ENCODE measurements at regions not wholly inside any gene's neighbourhood (a gene's known extent, or its start where the extent isn't known, plus 50 kb on each side); places are given as distances from the start of the nearest gene placed in this dataset.
"Not testable (repeated sequence)": the region's sequence is repeated elsewhere in the genome, so short reads cannot be mapped to it uniquely, and the experiment has no call there.

DNA sequence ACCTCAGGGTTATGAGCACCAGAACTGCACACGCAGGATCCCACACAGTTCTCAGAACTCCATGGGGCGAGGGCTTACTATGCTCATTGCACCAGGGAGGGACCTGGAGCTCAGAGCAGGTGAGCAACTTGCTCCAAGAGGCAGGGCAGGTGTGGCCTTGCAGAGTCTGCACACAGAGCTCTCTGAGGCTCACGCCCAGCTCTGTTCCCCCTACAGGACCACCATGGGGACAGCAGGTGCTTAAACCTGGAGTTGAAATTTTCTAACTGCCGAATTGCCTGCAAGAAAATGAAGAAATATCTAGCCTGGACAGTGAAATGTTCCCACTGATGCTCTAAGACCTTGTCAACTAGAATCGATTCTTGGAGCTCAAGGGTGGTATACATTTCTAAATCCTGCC is 49.9 kb upstream of the MSMB start:
- not testable (repeated sequence) for DNase-seq (ENCODE audit: low read depth)

DNA sequence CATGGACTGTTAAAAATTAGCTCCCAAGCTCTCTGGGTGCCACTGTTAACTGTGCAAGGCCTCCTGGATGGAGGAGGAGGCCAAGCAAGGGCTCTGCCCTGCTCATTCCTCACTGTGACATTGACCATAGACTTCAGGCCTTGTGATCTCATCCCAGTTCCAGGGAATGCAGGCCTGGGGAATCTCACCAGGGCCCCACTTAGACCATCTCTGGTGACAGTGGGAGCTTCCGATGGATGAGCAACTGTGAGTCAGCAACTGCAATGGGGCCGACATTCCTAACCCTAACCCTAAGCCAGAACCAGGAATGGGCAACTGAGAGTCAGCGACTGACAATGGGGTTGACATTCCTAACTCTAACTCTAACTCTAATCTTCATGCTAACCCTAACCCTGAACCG is 50.4 kb upstream of the MSMB start:
- peak; percentile 11 for DNase-seq (ENCODE audit: low read depth)

DNA sequence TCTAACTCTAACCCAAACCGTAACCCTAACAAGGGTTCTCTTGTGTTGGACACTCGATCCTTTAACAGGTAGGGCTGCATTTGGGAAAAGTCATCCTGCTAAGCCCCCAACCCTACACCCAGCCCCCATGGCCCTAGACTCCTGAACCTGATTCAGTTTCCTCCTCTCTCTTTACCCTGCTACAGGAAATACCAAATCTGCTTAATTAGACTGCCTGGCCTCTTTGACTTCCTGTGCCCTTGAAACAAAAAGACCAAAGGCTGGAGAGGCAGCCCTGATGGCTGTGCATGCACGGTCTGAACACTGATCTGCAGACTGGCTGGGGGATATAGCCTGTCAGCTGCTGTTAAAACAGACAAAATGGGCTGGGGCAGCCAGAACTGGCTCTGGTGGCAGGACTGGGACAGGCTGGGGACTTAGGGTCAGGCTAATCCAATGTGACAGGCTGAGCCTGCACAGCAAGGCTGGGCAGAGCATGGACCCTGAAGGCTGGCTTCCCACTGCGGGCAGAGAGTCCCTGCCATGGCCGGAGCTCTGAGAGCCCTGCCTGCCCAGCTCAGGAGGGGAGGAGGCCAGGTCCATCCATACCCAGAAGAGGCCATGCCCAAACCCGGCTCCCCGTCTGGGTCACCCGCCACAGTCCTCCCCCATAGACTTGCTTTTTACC is 51.0 kb upstream of the MSMB start:
- DNase-seq (ENCODE audit: low read depth): no peak

DNA sequence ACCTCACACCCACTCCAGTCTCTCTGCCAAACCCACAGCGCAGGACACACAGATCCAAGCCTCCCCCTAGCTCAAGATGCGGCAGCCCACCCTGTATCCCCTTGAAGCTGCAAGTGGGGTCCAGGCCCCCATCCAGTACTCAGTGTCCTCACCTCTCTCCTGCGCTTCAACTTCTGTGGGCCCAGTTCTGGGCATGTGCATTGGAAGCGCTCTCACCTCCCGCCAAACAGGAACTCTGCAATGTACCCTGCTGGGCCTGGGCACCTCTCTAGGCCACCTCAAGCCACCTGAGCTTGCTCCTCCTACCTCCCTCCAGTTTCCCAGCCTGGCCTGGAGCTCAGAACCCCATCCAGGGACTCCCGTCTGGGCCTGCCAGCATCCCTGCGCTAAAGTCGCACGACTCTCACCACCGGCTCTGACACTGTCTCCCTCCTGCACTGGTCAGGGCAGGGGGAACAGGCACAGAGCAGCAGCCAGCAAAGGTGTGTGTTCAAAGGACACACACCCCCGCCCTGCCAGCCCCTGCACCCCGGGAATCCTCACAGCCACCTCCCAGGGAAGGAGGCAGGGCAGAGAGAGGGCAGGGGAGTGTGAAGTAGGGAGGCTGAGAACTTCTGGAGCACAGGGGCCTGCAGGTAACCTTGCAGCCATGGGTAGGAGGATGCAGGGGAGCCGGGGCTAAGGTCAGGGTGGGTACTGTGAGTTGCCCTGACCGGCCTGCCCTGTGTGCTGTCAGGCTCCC is 51.7 kb upstream of the MSMB start:
- DNase-seq (ENCODE audit: low read depth): no peak

DNA sequence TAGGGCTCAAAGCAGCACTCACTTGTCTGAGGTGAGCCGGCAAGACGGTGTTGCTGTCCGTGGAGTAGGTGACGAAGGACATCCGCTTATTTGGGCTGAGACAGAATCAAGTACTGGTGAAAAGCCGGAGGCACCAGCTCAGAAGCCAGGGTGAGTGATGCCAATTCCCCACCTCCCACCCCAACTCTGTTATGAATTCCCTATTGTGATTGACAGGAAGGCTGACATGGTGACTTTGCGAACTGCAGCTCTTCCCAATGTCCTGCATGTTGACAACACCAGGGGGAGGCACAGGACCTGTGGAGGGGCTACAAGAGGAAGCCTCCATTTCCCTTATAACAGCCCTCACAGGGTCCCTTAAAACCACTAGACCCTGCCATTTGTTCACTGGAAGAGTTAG is 52.3 kb upstream of the MSMB start:
- no peak for DNase-seq (ENCODE audit: low read depth)

DNA sequence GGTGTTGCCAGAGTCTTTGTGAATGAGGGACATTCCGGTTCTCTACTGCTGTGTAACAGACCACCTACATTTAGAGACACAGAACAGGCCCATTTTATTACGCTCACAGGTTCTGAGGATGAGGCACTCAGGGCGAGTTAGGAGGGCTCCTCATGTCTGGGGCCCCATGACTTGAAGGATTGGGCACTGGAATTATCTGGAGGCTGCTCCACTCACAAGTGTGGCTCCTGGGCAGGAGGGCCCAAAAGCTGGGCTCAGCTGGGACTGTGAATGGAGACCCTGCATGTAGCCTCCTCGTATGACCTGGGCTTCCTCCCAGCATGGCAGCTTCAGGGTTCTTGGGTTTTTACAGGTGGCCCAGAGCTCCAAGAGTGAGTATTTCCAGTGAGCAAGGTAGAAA is 52.9 kb upstream of the MSMB start:
- DNase-seq (ENCODE audit: low read depth): not testable (repeated sequence)

DNA sequence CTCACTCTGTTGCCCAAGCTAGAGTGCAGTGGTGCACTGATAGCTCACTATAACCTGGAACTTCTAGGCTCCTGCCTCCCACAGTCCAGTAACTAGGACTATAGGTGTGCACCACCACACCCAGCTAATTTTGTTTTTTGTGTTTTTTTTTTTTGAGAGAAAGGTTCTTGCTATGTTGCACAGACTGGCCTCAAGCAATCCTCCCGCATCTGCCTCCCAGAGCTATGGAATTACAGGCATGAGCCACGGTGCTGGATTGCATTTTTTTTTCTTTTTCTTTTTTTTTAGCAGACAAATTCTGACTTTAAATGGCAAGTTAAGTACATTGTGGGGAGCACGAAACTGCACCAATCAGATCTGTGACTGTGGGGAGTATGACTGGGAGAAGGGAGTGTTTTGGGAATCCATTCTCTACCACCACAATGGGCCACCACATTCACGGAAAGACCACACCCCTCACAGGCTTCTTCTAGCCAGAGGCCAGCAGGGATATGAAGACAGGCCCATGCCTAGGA is 58.1 kb upstream of the MSMB start:
- no peak for DNase-seq (ENCODE audit: low read depth)

DNA sequence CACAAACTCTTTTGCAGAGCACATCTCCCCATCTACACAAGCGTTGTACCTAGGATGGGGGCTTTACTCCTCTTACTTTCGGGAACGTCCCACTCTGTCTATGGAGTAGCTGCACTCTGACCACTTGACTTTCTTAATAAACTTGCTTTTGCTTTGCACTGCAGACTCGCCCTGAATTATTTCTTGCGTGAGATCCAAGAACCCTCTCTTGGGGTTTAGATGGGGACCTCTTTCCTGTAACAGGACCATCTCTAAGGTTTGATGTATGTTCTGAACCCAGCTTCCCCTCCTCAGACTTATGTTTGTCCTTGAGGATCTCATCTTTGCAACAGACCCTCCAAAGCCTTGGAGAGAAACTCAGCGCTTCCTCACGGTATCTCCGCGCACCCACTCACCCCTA is 59.3 kb upstream of the MSMB start:
- DNase-seq (ENCODE audit: low read depth): not testable (repeated sequence)

DNA sequence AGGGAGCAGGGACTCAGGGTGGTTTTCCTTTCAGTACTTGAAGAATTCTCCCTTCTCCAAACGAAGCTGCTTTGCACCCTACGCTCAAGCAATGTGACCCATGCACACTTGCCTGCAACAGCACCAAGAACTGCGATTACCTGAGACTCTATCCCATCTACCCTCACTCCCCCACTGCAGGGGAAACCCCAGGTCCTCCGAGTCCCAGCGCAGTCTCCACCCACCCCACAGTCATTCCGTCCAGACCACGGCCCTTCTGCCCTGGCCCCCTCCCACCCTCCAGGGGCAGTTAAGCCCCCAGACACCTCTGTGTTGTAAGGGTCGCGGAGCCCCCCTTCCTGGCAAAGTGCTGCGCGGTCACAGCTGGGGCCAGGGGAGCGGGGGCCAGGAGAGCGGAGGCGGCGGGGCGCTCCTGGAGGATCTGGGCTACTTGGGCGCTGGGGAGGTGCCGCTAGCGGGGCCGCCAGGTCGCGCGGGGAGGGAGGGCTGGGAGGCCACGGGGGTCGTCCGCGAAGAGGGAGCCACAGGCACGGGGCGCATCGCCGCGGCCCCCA is 59.9 kb upstream of the MSMB start:
- DNase-seq (ENCODE audit: low read depth): not testable (repeated sequence)

DNA sequence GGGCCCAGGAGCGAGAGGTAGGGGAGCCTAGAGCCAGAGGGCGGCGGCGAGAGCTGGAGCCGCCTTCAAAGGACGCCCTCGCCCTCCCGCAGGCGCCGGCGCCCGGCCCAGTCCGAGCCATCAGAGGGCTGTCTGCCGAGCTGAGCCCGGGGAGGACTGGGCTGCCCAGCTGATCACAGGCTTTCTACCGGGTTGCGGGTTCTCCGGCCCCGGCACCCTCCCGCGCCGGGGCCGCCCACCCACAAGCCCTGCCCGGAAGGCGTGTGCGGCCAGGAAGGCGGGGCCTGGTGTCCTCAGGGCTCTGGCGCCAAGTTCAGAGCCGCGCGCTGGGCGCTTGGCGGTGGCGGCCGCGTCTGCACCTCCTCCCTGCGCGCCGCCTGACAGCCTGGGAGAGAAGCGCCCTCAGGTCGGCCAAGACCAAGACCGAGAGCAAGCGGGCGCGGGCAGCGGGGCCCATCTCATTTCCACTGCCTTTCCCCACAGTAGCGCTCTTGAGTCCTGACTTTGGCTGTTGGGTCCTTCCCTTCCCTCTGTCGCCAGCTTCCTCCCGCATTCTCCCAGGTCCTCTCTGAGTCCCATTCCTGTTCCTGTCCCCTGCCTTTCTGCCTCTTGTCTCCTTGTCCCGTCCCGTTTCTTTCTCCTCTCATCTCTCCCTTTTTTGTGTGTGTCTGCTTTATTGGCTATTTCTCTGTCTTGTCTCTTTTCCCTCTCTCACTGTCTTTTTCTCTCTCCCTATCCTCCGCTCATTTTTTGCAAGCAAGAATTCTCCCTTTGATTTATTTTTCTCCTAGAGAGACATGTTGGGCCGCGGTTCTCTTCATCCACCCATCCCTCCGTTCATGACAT is 60.6 kb upstream of the MSMB start:
- peak; percentile 12 for DNase-seq (ENCODE audit: low read depth)

DNA sequence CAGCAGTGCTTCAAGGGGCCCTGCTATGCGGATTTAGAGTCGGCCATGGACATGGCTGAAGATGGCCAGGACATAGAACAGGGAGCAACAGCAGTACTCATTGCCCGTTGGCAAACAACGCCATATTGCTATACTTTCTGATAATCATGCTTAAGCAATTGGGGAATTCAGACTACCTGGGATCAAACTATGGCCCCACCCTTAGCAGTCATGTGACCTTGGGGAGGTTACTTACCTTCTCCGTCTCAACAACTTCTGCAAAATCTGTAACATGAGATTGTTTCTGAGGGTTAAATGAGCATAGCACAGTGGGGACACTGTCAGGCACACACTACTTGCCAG is 62.1 kb upstream of the MSMB start:
- DNase-seq (ENCODE audit: low read depth): not testable (repeated sequence)

DNA sequence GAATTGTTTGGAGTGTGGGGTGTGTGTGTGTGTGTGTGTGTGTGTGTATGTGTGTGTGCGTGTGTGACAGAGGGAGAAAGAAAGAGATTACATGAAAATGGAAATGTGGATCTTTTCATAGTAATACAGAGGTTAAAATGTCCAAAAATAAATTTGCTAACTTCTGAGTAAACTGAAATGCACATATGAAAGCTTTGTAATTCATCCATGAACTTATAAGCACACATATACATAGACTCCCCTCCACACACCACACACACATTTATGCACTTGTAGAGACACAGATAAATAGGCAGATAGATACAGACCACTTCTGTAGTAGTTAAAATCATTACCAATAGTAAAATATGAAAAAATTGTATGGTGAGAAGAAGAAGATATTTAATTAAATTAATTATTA is 108.2 kb upstream of the MSMB start:
- not testable (repeated sequence) for DNase-seq (ENCODE audit: low read depth)

DNA sequence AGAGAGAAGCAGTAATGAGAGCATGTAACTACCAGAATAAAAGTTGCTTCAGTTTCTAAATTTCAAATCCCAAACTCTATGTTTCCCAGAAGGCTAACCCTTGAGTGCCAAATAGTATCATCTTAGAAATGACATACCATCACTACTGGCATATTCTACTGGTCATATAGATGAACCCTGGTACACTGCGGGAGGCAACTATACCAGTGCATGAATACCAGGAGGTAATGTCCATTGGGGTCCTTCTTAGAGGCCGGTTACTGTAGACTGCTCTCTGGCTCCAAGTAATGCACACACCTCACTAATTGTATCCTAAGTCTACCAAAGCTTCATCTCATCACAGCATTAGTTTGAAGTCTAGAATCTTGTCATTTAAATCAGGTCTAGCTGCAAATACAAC is 108.6 kb upstream of the MSMB start:
- not testable (repeated sequence) for DNase-seq (ENCODE audit: low read depth)

DNA sequence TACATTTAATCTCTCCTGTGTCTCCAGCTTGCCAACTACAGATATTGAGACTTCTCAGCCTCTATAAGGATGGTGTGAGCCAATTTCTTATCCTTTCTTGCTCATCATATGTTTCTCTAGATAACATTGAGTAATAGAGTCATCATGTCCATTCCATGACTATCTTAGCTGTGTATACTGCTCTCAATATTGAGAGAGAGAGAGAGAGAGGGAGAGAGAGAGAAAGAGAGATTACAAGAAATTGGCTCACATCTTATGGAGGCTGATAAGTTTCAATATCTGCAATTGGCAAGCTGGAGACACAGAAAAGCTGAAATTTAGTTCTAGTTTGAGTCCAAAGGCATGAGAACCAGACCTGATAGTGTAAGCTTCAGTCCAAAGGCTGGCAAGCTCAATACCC is 110.8 kb upstream of the MSMB start:
- not testable (repeated sequence) for DNase-seq (ENCODE audit: low read depth)

DNA sequence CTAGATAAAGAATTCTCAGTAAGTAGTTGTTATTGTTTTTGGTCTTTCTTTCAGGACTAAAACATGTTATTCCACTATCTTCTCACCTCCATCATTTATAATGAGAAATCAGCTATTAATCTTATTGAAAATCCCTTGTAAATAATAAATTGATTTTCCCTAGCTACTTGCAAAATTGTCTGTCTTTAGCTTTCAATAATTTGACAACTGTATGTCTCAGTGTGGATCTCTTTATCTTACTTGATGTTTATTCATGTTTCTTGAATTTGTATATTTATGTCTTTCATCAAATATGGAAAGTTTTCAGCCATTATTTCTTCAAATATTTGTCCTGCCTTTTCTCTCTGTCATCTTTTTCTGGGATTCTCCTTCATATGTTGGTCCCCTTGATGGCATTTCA is 117.1 kb upstream of the ANTXRL start:
- DNase-seq (ENCODE audit: low read depth): no peak

DNA sequence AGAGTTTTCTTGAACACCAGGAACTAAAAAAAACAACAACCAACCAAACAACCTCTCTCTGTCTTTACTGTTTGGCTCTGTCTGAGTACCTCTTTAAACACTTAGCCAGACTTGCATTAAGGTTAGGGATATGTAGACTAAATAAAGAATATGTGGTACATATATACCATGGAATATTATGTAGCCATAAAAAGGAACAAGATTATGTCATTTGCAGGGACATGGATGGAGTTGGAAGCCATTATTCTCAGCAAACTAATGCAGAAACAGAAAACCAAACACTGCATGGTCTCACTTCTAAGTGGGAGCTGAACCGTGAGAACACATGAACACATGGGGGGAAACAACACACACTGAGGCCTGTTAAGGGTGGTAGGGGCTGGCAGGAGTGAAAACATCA is 116.0 kb upstream of the ANTXRL start:
- no peak for DNase-seq (ENCODE audit: low read depth)

DNA sequence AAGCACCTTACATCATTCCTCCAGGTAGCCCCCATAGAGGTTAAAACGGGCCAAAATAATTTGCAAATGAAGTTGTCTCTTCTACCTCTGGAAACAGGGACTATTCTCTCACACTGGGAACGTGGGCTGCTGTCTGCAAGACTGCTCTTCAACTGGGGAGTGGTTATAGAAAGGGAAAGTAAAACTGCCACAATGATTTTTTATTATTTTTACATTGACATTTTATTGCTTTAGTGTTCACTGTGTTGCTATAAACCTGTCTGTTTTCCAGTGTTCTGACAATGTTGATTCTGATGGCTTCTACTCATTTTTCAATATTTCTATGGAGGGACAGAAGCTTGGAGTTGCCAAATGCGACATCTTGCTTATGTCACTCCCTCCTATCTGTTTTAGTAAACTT is 115.1 kb upstream of the ANTXRL start:
- no peak for DNase-seq (ENCODE audit: low read depth)

DNA sequence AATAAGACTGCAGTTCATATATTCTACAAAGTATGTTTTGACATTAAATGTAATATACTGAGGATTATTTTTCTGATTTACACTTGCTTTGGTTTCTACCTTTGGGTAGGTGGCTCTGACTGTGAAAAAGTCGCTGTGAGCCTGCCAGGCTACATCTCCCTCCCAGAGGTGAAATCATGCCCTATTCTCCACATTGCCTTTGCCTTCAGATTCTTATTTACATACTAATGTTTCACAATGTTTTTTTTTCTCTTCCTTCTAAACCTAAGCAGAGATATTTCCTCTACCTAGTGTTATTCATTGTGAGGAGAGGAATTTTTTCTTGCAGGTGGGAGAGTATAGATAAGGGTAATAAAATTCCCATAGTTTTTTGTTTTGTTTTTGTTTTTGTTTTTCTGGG is 111.5 kb upstream of the ANTXRL start:
- no peak for DNase-seq (ENCODE audit: low read depth)

DNA sequence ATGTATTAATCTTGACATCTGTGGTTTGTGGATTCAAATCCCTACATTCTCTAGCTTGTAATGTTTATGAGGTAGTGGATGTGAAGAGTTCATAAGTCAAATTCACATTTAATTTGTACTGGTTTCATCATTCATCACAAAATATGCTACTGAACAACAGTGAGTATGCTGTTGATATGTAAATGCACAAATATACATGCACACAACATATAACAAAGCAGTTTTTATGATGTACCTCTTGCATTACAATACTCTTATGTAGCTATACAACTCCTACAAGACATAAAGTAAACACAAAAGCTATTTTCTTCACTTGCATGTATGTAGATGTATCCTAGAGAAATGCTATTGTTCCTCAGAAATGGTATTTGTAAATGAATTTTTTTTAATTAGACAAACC is 111.0 kb upstream of the ANTXRL start:
- DNase-seq (ENCODE audit: low read depth): no peak

DNA sequence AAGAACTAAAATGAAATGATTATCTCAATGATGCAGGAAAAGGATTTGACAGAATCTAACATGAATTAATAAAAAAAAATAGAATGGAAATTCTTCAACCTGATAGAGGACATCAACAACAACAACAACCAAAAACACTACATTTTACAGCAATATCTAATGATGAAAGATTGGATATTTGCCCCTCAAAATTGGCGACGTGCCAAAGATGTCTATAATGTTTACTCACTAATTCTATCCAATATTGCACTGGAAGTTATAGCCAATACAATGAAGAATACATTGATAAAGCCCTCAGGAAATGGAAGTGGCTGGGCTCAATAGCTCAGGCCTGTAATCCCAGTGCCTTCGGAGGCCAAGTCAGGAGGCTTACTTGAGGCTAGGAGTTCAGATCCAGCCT is 99.4 kb upstream of the ANTXRL start:
- DNase-seq (ENCODE audit: low read depth): not testable (repeated sequence)

DNA sequence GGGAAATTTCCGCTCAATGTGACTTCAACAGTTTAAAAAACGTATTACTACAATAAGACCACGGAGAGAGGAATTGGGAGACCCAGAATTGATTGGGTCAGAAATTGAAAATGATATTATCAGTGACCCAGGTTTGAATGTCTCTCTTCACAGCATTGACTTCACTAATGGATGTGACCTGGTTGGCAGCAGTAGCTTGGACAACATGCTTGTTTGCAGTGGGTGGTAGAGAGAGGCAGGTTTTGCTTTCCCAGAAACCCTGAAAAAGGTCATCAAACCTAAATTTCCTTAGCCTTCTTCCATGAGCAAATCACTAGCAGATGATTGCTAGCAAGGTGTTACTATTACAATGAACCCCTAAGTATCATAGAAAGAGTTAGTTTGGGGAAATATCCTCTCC is 89.7 kb upstream of the ANTXRL start:
- DNase-seq (ENCODE audit: low read depth): no peak

DNA sequence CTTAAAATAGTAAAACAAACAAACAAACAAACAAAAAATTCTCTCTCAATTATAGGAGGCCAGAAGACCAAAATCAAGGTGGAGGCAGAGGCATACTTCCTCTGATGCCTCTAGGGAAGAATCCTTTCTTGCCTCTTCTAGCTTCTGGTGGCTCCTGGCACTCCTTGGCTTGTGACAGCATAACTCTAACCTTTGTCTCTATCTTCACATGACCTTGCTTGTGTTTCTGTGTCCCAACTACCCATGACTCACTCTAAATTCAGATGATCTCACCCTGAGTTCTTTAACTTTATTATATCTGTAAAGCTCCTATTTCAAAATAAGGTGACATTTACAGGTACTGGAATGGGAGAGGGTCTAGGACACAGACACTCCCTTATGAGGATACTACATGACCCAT is 88.3 kb upstream of the ANTXRL start:
- DNase-seq (ENCODE audit: low read depth): no peak

Data from LHCN-M2 (cell line).